ENCODE measurements at regions not wholly inside any gene's neighbourhood (a gene's known extent, or its start where the extent isn't known, plus 50 kb on each side); places are given as distances from the start of the nearest gene placed in this dataset.

DNA sequence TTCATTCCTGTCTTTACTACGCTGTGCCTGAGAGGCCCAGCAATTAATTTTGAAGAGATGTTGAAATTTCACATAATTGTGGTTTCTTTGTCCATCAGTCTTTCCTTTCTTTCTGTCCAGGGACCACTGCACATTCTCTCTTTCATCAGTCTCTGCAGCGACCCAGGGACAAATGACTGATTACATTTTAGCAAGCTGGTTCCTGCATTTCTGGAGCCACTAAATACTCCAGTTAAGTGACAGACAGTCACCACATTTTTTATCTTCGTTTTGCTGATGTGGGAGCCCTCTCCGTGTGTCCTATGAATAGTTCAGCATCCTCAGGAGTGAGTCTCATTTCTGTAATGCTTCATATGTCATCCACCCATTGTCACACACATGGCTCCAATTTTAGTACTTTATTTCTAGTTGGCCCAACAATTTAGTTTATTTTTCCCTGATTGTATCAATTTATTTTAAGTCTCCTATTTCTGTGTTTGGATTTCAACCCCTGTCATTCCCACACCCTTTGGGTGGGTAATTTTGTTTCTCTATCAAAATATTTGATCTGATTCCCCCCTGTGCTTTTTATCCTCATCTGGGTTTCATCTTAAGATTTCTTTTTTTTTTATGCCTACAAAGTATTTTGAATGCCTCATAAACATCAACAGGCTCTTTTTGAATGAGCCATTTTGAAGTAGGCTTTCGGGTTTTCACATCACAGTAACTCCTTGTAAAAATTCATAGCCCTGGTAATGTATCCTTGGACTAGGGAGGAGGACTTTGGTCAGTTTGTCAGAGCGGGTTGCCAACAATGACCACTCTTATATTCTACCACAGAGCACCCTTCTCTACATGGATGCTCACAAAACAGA is 1196.5 kb downstream of the GALC start:
- no peak overlapping the region for H3K27ac ChIP-seq (replicated peaks)
- no peaks in the 10 kb centered on the region for H3K4me1 ChIP-seq
- no peaks in the 10 kb centered on the region for H3K27me3 ChIP-seq (ENCODE audit: low read depth)
- intact Hi-C loops (cut with micrococcal nuclease), result no loop called here
- TF ChIP-seq, protein P1, sequence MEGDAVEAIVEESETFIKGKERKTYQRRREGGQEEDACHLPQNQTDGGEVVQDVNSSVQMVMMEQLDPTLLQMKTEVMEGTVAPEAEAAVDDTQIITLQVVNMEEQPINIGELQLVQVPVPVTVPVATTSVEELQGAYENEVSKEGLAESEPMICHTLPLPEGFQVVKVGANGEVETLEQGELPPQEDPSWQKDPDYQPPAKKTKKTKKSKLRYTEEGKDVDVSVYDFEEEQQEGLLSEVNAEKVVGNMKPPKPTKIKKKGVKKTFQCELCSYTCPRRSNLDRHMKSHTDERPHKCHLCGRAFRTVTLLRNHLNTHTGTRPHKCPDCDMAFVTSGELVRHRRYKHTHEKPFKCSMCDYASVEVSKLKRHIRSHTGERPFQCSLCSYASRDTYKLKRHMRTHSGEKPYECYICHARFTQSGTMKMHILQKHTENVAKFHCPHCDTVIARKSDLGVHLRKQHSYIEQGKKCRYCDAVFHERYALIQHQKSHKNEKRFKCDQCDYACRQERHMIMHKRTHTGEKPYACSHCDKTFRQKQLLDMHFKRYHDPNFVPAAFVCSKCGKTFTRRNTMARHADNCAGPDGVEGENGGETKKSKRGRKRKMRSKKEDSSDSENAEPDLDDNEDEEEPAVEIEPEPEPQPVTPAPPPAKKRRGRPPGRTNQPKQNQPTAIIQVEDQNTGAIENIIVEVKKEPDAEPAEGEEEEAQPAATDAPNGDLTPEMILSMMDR (IDR thresholded peaks at IDR 0.05; ENCODE audit: borderline replicate concordance), result no peak
- no peak for DNase-seq
- H3K4me3 ChIP-seq, result no peak overlapping the region
- peaks cover 3% of the 10 kb centered on the region for H3K9me3 ChIP-seq (replicated peaks)
- no peaks in the 10 kb centered on the region for H3K36me3 ChIP-seq

DNA sequence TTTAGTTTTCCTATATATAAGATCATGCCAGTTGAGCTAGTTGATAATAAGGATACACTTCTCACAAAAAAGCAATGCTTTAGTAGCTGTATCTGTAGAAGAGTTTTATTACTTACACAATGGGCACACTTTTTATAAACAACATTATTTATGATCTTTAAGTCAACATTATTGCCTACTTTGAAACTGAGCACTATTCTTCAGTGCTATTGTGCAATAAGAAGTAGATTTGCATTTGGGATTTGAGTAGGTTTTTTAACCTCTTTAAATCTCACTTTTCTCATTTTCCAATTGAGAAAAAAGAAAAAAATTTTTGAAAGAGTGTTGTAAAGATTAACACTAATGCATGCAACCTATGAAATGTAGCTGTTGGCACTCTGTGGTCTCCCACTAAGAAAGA is 1198.3 kb downstream of the GALC start:
- Histone ChIP-seq H3K9me3 (replicated peaks) (peaks cover 3% of the 10 kb centered on the region), H3K27me3 (ENCODE audit: low read depth) (no peaks in the 10 kb centered on the region), H3K4me3 (no peak overlapping the region), H3K36me3 (no peaks in the 10 kb centered on the region), H3K4me1 (no peaks in the 10 kb centered on the region), H3K27ac (replicated peaks) (no peak overlapping the region)
- TF ChIP-seq, protein P1 (IDR thresholded peaks at IDR 0.05; ENCODE audit: borderline replicate concordance), result no peak
- no peak for DNase-seq
- intact Hi-C loops (cut with micrococcal nuclease), result no loop called here

DNA sequence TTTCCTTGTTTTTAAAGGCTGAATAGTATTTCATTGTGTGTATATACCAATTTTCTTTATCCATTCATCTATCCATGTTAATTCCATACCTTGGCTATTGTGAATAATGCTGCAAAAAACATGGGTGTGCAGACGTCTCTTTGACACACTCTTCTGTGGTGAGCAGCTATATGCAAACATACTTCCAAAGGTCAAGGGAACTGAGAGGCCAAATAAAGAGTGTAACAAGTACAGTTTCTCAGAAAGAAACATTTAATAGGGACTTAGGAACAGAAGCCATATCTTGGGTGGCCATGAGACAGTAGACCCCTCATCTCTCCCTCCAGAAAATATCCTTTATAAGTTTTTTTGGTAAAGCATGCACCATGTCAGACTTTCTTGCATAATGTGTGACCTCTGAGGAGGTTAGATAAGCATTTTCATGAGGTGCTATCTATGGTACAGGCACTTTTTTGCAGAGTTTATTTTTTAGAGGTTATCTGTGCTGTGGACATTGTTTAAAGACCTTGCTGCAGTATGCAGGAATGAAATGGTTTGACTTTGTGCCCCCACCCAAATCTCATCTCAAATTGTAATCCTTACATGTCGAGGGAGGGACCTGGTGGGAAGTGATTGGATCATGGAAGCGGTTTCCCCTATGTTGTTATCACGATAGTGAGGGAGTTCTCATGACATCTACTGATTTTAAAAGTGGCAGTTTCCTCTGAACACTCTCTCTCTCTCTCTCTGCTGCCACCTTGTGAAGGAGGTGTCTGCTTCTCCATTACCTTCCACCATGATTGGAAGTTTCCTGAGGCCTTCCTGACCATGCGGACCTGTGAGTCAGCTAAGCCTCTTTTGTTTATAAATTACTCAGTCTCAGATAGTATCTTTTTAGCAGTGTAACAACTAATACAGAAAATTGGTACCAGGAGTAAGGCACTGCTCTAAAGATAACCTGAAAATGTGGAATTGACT is 1202.3 kb downstream of the GALC start:
- Histone ChIP-seq H3K27ac (replicated peaks) (no peak overlapping the region), H3K4me3 (no peak overlapping the region), H3K4me1 (no peaks in the 10 kb centered on the region), H3K9me3 (replicated peaks) (peaks cover 3% of the 10 kb centered on the region), H3K27me3 (ENCODE audit: low read depth) (no peaks in the 10 kb centered on the region), H3K36me3 (no peaks in the 10 kb centered on the region)
- DNase-seq, result no peak
- intact Hi-C loops (cut with micrococcal nuclease), result no loop called here
- TF ChIP-seq, protein P1 (IDR thresholded peaks at IDR 0.05; ENCODE audit: borderline replicate concordance), result no peak

- intact Hi-C loops (cut with micrococcal nuclease), result no loop called here
Measured at GRCh38 chr14:86788224-86788623, 1204.8 kb downstream of the GALC start.

GRCh38 chr14:86787717-86788116 is 1205.3 kb downstream of the GALC start:
- Histone ChIP-seq H3K36me3 (no peaks in the 10 kb centered on the region), H3K4me3 (no peak overlapping the region), H3K4me1 (no peaks in the 10 kb centered on the region), H3K27ac (replicated peaks) (no peak overlapping the region), H3K9me3 (replicated peaks) (no peaks in the 10 kb centered on the region), H3K27me3 (ENCODE audit: low read depth) (no peaks in the 10 kb centered on the region)
- TF ChIP-seq, protein P1 (IDR thresholded peaks at IDR 0.05; ENCODE audit: borderline replicate concordance), result no peak
- DNase-seq, result no peak
- intact Hi-C loops (cut with micrococcal nuclease), result no loop called here

More at GRCh38 chr14:86788224-86788623, 1204.8 kb downstream of the GALC start:
- Histone ChIP-seq H3K36me3 (no peaks in the 10 kb centered on the region), H3K9me3 (replicated peaks) (no peaks in the 10 kb centered on the region), H3K4me1 (no peaks in the 10 kb centered on the region), H3K27me3 (ENCODE audit: low read depth) (no peaks in the 10 kb centered on the region), H3K27ac (replicated peaks) (no peak overlapping the region), H3K4me3 (no peak overlapping the region)
- no peak for DNase-seq
- TF ChIP-seq, protein P1 (IDR thresholded peaks at IDR 0.05; ENCODE audit: borderline replicate concordance), result no peak
